Suprapubic skin (tissue), 4 donors: ENCODE measurements at regions not wholly inside any gene's neighbourhood (a gene's known extent, or its start where the extent isn't known, plus 50 kb on each side); places are given as distances from the start of the nearest gene placed in this dataset.

ENCODE experiments used
- EP300 ChIP-seq: sonication (generic); formaldehyde crosslinking; IDR thresholded peaks from one replicate; pipeline ENCODE4 v1.6.1; 2017; ENCODE audit warnings: antibody characterized with exemption
- POLR2AphosphoS5 ChIP-seq, 3 donors: sonication (generic); formaldehyde crosslinking; IDR thresholded peaks; one replicate each; pipeline ENCODE4 v1.6.1; 2017; ENCODE audit warnings: antibody characterized with exemption in 3 of 3
- TF ChIP-seq, protein P1 (sequence below), 2 donors: fragments of 200-600 bp in 1 of 2; fragments of 450-650 bp in 1 of 2; sonication (generic) in 1 of 2; IDR thresholded peaks; one replicate each; pipeline ENCODE4 v1.5.1; 2016 to 2019; ENCODE audit warnings: antibody characterized with exemption in 2 of 2, mild to moderate bottlenecking in 1 of 2, moderate library complexity in 1 of 2

DNA sequence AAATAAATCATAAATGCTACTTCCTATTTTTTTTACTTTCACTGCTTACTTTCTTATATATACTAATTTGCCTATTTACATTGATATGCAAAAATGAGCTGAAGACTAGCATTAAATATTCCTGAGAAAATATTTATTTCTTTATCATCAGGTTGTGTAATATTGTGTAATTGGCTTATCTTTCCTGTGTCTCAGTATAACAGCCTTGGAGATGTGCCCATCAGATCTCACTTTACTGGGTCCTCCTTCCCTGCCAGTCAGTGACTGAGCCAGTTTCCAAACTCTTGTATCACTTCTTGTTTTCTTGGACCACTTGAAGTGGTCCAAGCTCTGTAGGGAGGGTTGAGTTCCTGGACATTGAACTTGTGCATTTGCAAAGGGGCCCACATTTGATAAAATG is 900.0 kb downstream of the LUZP2 start:
- TF ChIP-seq, protein P1, sequence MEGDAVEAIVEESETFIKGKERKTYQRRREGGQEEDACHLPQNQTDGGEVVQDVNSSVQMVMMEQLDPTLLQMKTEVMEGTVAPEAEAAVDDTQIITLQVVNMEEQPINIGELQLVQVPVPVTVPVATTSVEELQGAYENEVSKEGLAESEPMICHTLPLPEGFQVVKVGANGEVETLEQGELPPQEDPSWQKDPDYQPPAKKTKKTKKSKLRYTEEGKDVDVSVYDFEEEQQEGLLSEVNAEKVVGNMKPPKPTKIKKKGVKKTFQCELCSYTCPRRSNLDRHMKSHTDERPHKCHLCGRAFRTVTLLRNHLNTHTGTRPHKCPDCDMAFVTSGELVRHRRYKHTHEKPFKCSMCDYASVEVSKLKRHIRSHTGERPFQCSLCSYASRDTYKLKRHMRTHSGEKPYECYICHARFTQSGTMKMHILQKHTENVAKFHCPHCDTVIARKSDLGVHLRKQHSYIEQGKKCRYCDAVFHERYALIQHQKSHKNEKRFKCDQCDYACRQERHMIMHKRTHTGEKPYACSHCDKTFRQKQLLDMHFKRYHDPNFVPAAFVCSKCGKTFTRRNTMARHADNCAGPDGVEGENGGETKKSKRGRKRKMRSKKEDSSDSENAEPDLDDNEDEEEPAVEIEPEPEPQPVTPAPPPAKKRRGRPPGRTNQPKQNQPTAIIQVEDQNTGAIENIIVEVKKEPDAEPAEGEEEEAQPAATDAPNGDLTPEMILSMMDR (IDR thresholded peaks at IDR 0.05), result no peak
- TF ChIP-seq POLR2AphosphoS5 (IDR thresholded peaks at IDR 0.05) (no peak), EP300 (no peak)
